ENCODE measurements at regions not wholly inside any gene's neighbourhood (a gene's known extent, or its start where the extent isn't known, plus 50 kb on each side); places are given as distances from the start of the nearest gene placed in this dataset.
"Not testable (repeated sequence)": the region's sequence is repeated elsewhere in the genome, so short reads cannot be mapped to it uniquely, and the experiment has no call there.

DNA sequence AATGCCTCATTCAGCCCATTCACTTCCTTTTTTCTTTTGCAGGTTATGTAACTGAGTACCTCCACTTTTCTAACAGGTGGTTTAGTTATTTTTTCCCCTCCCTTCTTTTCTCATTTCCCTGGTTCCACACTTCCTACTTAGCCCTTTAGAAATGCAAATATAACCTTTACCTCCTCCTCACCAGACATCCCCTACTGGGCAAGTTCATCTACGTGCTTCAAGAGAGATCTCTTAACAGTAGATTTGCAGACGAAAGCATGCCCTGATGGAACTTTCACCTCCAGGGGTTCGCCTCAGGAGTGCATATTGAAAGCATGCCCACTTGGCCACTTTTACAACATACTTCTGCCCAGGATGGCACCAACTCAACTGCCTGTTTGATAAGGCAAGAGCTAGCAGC, 314.1 kb upstream of the LRRC3B start:
- Histone ChIP-seq H3K27ac (ENCODE audit: low read depth in 1 of 2, low read length in 2 of 2) (no peak overlapping the region), H3K4me1 (ENCODE audit: control insufficient read depth in 4 of 4, insufficient read depth in 4 of 4, low read length in 3 of 4) (no peaks in the 10 kb centered on the region), H3K36me3 (ENCODE audit: control insufficient read depth in 4 of 4, insufficient read depth in 3 of 4, low read depth in 1 of 4, low read length in 3 of 4) (no peaks in the 10 kb centered on the region), H3K9ac (ENCODE audit: low read depth in 1 of 2, low read length in 2 of 2) (no peak overlapping the region), H3K9me3 (ENCODE audit: control insufficient read depth in 4 of 4, low read length in 3 of 4) (peaks cover 0 to 1% (median 0%) of the 10 kb centered on the region in 4 donors), H3K4me3 (ENCODE audit: low read depth in 1 of 3, low read length in 3 of 3) (no peak overlapping the region), H3K27me3 (ENCODE audit: control insufficient read depth in 4 of 4, insufficient read depth in 4 of 4, low read length in 3 of 4) (no peaks in the 10 kb centered on the region)
- WGBS = 53% methylated on average over 3 of the region's 3 CpGs
- no peak for DNase-seq (ENCODE audit: low spot score)
- TF ChIP-seq YY1 (IDR thresholded peaks at IDR 0.05) = no peak
- TF ChIP-seq, protein P1, sequence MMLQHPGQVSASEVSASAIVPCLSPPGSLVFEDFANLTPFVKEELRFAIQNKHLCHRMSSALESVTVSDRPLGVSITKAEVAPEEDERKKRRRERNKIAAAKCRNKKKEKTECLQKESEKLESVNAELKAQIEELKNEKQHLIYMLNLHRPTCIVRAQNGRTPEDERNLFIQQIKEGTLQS (IDR thresholded peaks at IDR 0.05) = no peak
- TF ChIP-seq RAD21 (IDR thresholded peaks at IDR 0.05) = no peak
- TF ChIP-seq SP1 (IDR thresholded peaks at IDR 0.05) = no peak
- TF ChIP-seq GABPA (IDR thresholded peaks at IDR 0.05 in 1 of 2, conservative IDR thresholded peaks at IDR 0.05 in 1 of 2) = no peak
- TF ChIP-seq EGR1 (IDR thresholded peaks at IDR 0.05; ENCODE audit: low read depth in 2 of 2) = no peak
- TF ChIP-seq RXRA (IDR thresholded peaks at IDR 0.05) = no peak
- TF ChIP-seq JUND (IDR thresholded peaks at IDR 0.05) = no peak
- TF ChIP-seq, protein P2, sequence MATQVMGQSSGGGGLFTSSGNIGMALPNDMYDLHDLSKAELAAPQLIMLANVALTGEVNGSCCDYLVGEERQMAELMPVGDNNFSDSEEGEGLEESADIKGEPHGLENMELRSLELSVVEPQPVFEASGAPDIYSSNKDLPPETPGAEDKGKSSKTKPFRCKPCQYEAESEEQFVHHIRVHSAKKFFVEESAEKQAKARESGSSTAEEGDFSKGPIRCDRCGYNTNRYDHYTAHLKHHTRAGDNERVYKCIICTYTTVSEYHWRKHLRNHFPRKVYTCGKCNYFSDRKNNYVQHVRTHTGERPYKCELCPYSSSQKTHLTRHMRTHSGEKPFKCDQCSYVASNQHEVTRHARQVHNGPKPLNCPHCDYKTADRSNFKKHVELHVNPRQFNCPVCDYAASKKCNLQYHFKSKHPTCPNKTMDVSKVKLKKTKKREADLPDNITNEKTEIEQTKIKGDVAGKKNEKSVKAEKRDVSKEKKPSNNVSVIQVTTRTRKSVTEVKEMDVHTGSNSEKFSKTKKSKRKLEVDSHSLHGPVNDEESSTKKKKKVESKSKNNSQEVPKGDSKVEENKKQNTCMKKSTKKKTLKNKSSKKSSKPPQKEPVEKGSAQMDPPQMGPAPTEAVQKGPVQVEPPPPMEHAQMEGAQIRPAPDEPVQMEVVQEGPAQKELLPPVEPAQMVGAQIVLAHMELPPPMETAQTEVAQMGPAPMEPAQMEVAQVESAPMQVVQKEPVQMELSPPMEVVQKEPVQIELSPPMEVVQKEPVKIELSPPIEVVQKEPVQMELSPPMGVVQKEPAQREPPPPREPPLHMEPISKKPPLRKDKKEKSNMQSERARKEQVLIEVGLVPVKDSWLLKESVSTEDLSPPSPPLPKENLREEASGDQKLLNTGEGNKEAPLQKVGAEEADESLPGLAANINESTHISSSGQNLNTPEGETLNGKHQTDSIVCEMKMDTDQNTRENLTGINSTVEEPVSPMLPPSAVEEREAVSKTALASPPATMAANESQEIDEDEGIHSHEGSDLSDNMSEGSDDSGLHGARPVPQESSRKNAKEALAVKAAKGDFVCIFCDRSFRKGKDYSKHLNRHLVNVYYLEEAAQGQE (IDR thresholded peaks at IDR 0.05) = no peak
- TF ChIP-seq NR2F2 (IDR thresholded peaks at IDR 0.05) = no peak
- TF ChIP-seq, protein P3, sequence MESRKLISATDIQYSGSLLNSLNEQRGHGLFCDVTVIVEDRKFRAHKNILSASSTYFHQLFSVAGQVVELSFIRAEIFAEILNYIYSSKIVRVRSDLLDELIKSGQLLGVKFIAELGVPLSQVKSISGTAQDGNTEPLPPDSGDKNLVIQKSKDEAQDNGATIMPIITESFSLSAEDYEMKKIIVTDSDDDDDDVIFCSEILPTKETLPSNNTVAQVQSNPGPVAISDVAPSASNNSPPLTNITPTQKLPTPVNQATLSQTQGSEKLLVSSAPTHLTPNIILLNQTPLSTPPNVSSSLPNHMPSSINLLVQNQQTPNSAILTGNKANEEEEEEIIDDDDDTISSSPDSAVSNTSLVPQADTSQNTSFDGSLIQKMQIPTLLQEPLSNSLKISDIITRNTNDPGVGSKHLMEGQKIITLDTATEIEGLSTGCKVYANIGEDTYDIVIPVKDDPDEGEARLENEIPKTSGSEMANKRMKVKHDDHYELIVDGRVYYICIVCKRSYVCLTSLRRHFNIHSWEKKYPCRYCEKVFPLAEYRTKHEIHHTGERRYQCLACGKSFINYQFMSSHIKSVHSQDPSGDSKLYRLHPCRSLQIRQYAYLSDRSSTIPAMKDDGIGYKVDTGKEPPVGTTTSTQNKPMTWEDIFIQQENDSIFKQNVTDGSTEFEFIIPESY (IDR thresholded peaks at IDR 0.05) = no peak
- TF ChIP-seq, protein P4, sequence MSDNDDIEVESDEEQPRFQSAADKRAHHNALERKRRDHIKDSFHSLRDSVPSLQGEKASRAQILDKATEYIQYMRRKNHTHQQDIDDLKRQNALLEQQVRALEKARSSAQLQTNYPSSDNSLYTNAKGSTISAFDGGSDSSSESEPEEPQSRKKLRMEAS (IDR thresholded peaks at IDR 0.05) = no peak
- no peak for TF ChIP-seq FOXA1 (IDR thresholded peaks at IDR 0.05)
- TF ChIP-seq HNF4G (IDR thresholded peaks at IDR 0.05) = no peak
- TF ChIP-seq, protein P5, sequence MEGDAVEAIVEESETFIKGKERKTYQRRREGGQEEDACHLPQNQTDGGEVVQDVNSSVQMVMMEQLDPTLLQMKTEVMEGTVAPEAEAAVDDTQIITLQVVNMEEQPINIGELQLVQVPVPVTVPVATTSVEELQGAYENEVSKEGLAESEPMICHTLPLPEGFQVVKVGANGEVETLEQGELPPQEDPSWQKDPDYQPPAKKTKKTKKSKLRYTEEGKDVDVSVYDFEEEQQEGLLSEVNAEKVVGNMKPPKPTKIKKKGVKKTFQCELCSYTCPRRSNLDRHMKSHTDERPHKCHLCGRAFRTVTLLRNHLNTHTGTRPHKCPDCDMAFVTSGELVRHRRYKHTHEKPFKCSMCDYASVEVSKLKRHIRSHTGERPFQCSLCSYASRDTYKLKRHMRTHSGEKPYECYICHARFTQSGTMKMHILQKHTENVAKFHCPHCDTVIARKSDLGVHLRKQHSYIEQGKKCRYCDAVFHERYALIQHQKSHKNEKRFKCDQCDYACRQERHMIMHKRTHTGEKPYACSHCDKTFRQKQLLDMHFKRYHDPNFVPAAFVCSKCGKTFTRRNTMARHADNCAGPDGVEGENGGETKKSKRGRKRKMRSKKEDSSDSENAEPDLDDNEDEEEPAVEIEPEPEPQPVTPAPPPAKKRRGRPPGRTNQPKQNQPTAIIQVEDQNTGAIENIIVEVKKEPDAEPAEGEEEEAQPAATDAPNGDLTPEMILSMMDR (IDR thresholded peaks at IDR 0.05; ENCODE audit: low read depth, low read length, missing input control) = no peak
- TF ChIP-seq FOXA2 (IDR thresholded peaks at IDR 0.05) = no peak
- no peak for TF ChIP-seq HNF4A (conservative IDR thresholded peaks at IDR 0.05)

DNA sequence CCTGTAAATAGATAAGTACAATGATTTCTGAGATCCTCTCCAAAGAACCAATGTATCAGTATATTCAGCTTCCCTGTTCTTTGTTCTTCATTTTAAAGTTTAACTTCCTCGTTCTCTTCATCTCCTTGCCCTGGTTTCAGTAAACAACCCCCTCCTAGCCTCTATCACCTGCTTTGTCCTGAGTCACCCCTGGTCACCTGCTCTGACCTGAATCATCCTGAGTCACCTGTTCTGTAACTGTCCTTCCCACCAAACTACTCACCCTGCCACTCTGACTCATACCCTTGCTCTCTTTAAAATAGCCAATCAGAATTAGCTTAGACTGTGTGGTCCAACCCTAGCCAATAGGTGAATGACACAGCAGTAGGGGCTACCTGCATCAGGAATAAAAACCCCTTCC, 313.0 kb upstream of the LRRC3B start:
- H3K9ac ChIP-seq (ENCODE audit: low read depth in 1 of 2, low read length in 2 of 2); H3K4me1 ChIP-seq (ENCODE audit: control insufficient read depth in 4 of 4, insufficient read depth in 4 of 4, low read length in 3 of 4); DNase-seq (ENCODE audit: low spot score); H3K9me3 ChIP-seq (ENCODE audit: control insufficient read depth in 4 of 4, low read length in 3 of 4); H3K4me3 ChIP-seq (ENCODE audit: low read depth in 1 of 3, low read length in 3 of 3); H3K27me3 ChIP-seq (ENCODE audit: control insufficient read depth in 4 of 4, insufficient read depth in 4 of 4, low read length in 3 of 4); H3K36me3 ChIP-seq (ENCODE audit: control insufficient read depth in 4 of 4, insufficient read depth in 3 of 4, low read depth in 1 of 4, low read length in 3 of 4); H3K27ac ChIP-seq (ENCODE audit: low read depth in 1 of 2, low read length in 2 of 2): not testable (repeated sequence)
- WGBS = 61% methylated on average over 1 of the region's 1 CpG

All from liver (tissue), 8 donors.